ENCODE measurements at regions not wholly inside any gene's neighbourhood (a gene's known extent, or its start where the extent isn't known, plus 50 kb on each side); places are given as distances from the start of the nearest gene placed in this dataset.
A peak's percentile ranks its signal among the peaks of the same experiment; 100 is the strongest.

- H3K4me1 ChIP-seq = peaks cover 0 to 17% (median 3%) of the 10 kb centered on the region in 4 donors
- 100% methylated on average over 1 of the region's 1 CpG for WGBS (ENCODE audit: insufficient coverage, low coverage, low lambda C conversion rate, missing lambda C conversion rate)
- ATAC-seq = no peak
- no peak overlapping the region for H3K4me3 ChIP-seq
- no peak for DNase-seq
- no peak overlapping the region for H3K27ac ChIP-seq
- intact Hi-C loops (cut with DNase I) = no loop called here
- H3K27me3 ChIP-seq = no peaks in the 10 kb centered on the region
- TF ChIP-seq CTCF (IDR thresholded peaks at IDR 0.05) (no peak), POLR2A (IDR thresholded peaks at IDR 0.05) (no peak)
- no peaks in the 10 kb centered on the region for H3K9me3 ChIP-seq
- H3K36me3 ChIP-seq = no peaks in the 10 kb centered on the region
Observed at GRCh38 chr5:124602925-124603650, 143.4 kb downstream of the ZNF608 start.

- ATAC-seq = peak; percentile 84 to 97 (median 94)
Observed at GRCh38 chr5:124599028-124599973, 147.1 kb downstream of the ZNF608 start.

GRCh38 chr5:124596595-124597421 lies 149.6 kb downstream of the ZNF608 start:
- Histone ChIP-seq H3K27me3 (no peaks in the 10 kb centered on the region), H3K4me3 (no peak overlapping the region), H3K27ac (no peak overlapping the region), H3K9me3 (no peaks in the 10 kb centered on the region), H3K4me1 (peaks cover 0 to 17% (median 3%) of the 10 kb centered on the region in 4 donors), H3K36me3 (no peaks in the 10 kb centered on the region)
- ATAC-seq (peak in 1 of 4 donors; percentile 74), DNase-seq (peak in 1 of 3 donors; percentile 25)
- no peak for TF ChIP-seq POLR2A (IDR thresholded peaks at IDR 0.05)
- no peak for TF ChIP-seq CTCF (IDR thresholded peaks at IDR 0.05)
- WGBS (ENCODE audit: insufficient coverage, low coverage, low lambda C conversion rate, missing lambda C conversion rate) = 51% methylated on average over 5 of the region's 5 CpGs
- intact Hi-C loops (cut with DNase I) = no loop called here

More at GRCh38 chr5:124599028-124599973, 147.1 kb downstream of the ZNF608 start:
- Histone ChIP-seq H3K27me3 (no peaks in the 10 kb centered on the region), H3K9me3 (no peaks in the 10 kb centered on the region), H3K4me1 (peaks cover 0 to 17% (median 3%) of the 10 kb centered on the region in 4 donors), H3K4me3 (no peak overlapping the region), H3K36me3 (no peaks in the 10 kb centered on the region), H3K27ac (peak overlapping the region in 2 of 3 donors; percentile 23 to 44)
- peak in 2 of 3 donors; percentile 30 to 68 for DNase-seq
- TF ChIP-seq POLR2A (IDR thresholded peaks at IDR 0.05) (no peak), CTCF (IDR thresholded peaks at IDR 0.05) (no peak)
- 14% methylated on average over 10 of the region's 10 CpGs for WGBS (ENCODE audit: insufficient coverage, low coverage, low lambda C conversion rate, missing lambda C conversion rate)
- intact Hi-C loops (cut with DNase I) = no loop called here

GRCh38 chr5:124593952-124594351 lies 152.5 kb downstream of the ZNF608 start:
- no peaks in the 10 kb centered on the region for H3K9me3 ChIP-seq
- peaks cover 0 to 3% (median 0%) of the 10 kb centered on the region in 4 donors for H3K4me1 ChIP-seq
- 100% methylated on average over 1 of the region's 1 CpG for WGBS (ENCODE audit: insufficient coverage, low coverage, low lambda C conversion rate, missing lambda C conversion rate)
- H3K36me3 ChIP-seq = no peaks in the 10 kb centered on the region
- H3K27me3 ChIP-seq = no peaks in the 10 kb centered on the region
- intact Hi-C loops (cut with DNase I) = no loop called here
- no peak for DNase-seq
- ATAC-seq = no peak
- H3K27ac ChIP-seq = no peak overlapping the region
- TF ChIP-seq CTCF (IDR thresholded peaks at IDR 0.05) = no peak
- TF ChIP-seq POLR2A (IDR thresholded peaks at IDR 0.05) = no peak
- H3K4me3 ChIP-seq = no peak overlapping the region

All from right lobe of liver (tissue), 6 donors.